OCI-LY7 (cell line): ENCODE measurements at regions not wholly inside any gene's neighbourhood (a gene's known extent, or its start where the extent isn't known, plus 50 kb on each side); places are given as distances from the start of the nearest gene placed in this dataset.

ENCODE experiments used
- BruUV-seq: library from RNA; stranded (reverse); fragments of 400-500 nt; replicated peaks from 2 replicates; lab custom pipeline; 2021; lab: Mats Ljungman, UMichigan
- CTCF ChIA-PET: fragments of 300-600 bp; sonication (Branson Sonifier 250); formaldehyde crosslinking; loops from one replicate; lab custom pipeline; 2022; ENCODE audit warnings: antibody characterized with exemption; ENCODE audit not compliant: unreplicated experiment; lab: Charles Lee
- POLR2A ChIA-PET: fragments of 300-600 bp; sonication (Branson Sonifier 250); formaldehyde crosslinking; loops from one replicate; lab custom pipeline; 2022; ENCODE audit warnings: antibody characterized with exemption; lab: Charles Lee
- DNase-seq: peaks from one replicate; pipeline ENCODE4 v3.0.0-alpha.2; 2015; ENCODE audit warnings: low spot score
- H2AFZ ChIP-seq: fragments of 200-600 bp; sonication (generic), shearing (Covaris generic); 2 replicates; pipeline ENCODE4 v1.6.1; 2014; ENCODE audit warnings: mild to moderate bottlenecking, antibody characterized with exemption, low read length, moderate library complexity
- H3K27ac ChIP-seq: fragments of 200-600 bp; sonication (generic); 2 replicates; pipeline ENCODE4 v1.5.1; 2014; ENCODE audit warnings: mixed run types, low read depth, mild to moderate bottlenecking, moderate library complexity, low read length, inconsistent platforms; ENCODE audit not compliant: poor library complexity, severe bottlenecking
- H3K36me3 ChIP-seq: fragments of 200-600 bp; sonication (generic); 2 replicates; pipeline ENCODE4 v1.6.1; 2014; ENCODE audit warnings: mild to moderate bottlenecking, antibody characterized with exemption, low read length, moderate library complexity, mixed read lengths; ENCODE audit not compliant: insufficient read depth
- H3K4me1 ChIP-seq: fragments of 200-600 bp; sonication (generic); 2 replicates; pipeline ENCODE4 v1.5.1; 2014; ENCODE audit warnings: mild to moderate bottlenecking, low read length; ENCODE audit not compliant: insufficient read depth, poor library complexity, severe bottlenecking
- H3K4me2 ChIP-seq: fragments of 200-600 bp; sonication (generic); 2 replicates; pipeline ENCODE4 v1.6.1; 2014; ENCODE audit warnings: mild to moderate bottlenecking, low read length
- H3K4me3 ChIP-seq: fragments of 200-600 bp; sonication (generic); 2 replicates; pipeline ENCODE4 v1.5.1; 2014; ENCODE audit warnings: mild to moderate bottlenecking, low read depth, low read length; ENCODE audit not compliant: poor library complexity, severe bottlenecking
- H3K79me2 ChIP-seq: fragments of 200-600 bp; sonication (generic); 2 replicates; pipeline ENCODE4 v1.6.1; 2016; ENCODE audit warnings: low read depth, mild to moderate bottlenecking, low read length, moderate library complexity, mixed read lengths; ENCODE audit not compliant: insufficient read depth
- H3K9me2 ChIP-seq: fragments of 200-600 bp; sonication (generic); 2 replicates; pipeline ENCODE4 v1.6.1; 2016; ENCODE audit warnings: mild to moderate bottlenecking, low read length, mixed read lengths; ENCODE audit not compliant: insufficient read depth
- H3K9me3 ChIP-seq: fragments of 200-600 bp; sonication (generic); 2 replicates; pipeline ENCODE4 v1.6.1; 2014; ENCODE audit warnings: mild to moderate bottlenecking, mixed run types, low read length, mixed read lengths
- H4K20me1 ChIP-seq: fragments of 200-600 bp; sonication (generic); 2 replicates; pipeline ENCODE4 v1.6.1; 2014; ENCODE audit warnings: mild to moderate bottlenecking, antibody characterized with exemption, low read length, moderate library complexity, mixed read lengths; ENCODE audit not compliant: insufficient read depth
- CTCF ChIP-seq: fragments of 200-600 bp; sonication (generic); conservative IDR thresholded peaks from 2 replicates; pipeline ENCODE4 v1.5.1; 2014; ENCODE audit warnings: mild to moderate bottlenecking, antibody characterized with exemption, low read length, moderate library complexity, mixed read lengths
- EZH2phosphoT487 ChIP-seq: fragments of 200-600 bp; sonication (generic); IDR thresholded peaks from 2 replicates; pipeline ENCODE4 v1.6.1; 2018; ENCODE audit warnings: low read depth, borderline replicate concordance, mild to moderate bottlenecking, mixed run types, antibody characterized with exemption, low read length, moderate library complexity, mixed read lengths
- intact Hi-C: fragments of 100-400 bp; cut with micrococcal nuclease; formaldehyde crosslinking; loops from one replicate; pipeline ENCODE4 v1.10.0; 2022; ENCODE audit not compliant: unreplicated experiment

GRCh38 chr6:71047417-71047816 is 90.6 kb upstream of the B3GAT2 start:
- ChIA-PET POLR2A (no interaction called here), CTCF (no interaction called here)
- Histone ChIP-seq H4K20me1 (no peaks in the 10 kb centered on the region), H2AFZ (no peak overlapping the region), H3K4me1 (no peaks in the 10 kb centered on the region), H3K9me3 (no peaks in the 10 kb centered on the region), H3K79me2 (no peaks in the 10 kb centered on the region), H3K4me2 (no peak overlapping the region), H3K36me3 (no peaks in the 10 kb centered on the region), H3K4me3 (no peak overlapping the region), H3K9me2 (no peaks in the 10 kb centered on the region), H3K27ac (no peak overlapping the region)
- TF ChIP-seq CTCF (no peak), EZH2phosphoT487 (no peak)
- no TSS peak for BruUV-seq
- DNase-seq: no peak
- intact Hi-C loops: no loop called here

GRCh38 chr6:71048320-71049164 is 91.7 kb upstream of the B3GAT2 start:
- POLR2A ChIA-PET: no interaction called here
- BruUV-seq: no TSS peak

More at GRCh38 chr6:71048320-71049164, 91.7 kb upstream of the B3GAT2 start:
- no peaks in the 10 kb centered on the region for H3K4me1 ChIP-seq
- H3K79me2 ChIP-seq: no peaks in the 10 kb centered on the region
- H4K20me1 ChIP-seq: no peaks in the 10 kb centered on the region
- no peaks in the 10 kb centered on the region for H3K9me3 ChIP-seq
- TF ChIP-seq EZH2phosphoT487 (no peak), CTCF (no peak)
- H3K27ac ChIP-seq: no peak overlapping the region
- no peak overlapping the region for H3K4me2 ChIP-seq
- CTCF ChIA-PET: no interaction called here
- H3K9me2 ChIP-seq: no peaks in the 10 kb centered on the region
- H2AFZ ChIP-seq: no peak overlapping the region
- H3K36me3 ChIP-seq: no peaks in the 10 kb centered on the region
- intact Hi-C loops: no loop called here
- H3K4me3 ChIP-seq: no peak overlapping the region
- DNase-seq: no peak
